HEK293 (cell line): ENCODE measurements at regions not wholly inside any gene's neighbourhood (a gene's known extent, or its start where the extent isn't known, plus 50 kb on each side); places are given as distances from the start of the nearest gene placed in this dataset.
A peak's percentile ranks its signal among the peaks of the same experiment; 100 is the strongest.

Source experiments
- CTCF ChIA-PET: fragments of 350-600 bp; formaldehyde crosslinking; extraction: SDS; loops from one replicate; lab custom pipeline; 2021; ENCODE audit warnings: antibody characterized with exemption; lab: Yijun Ruan, JAX
- POLR2A ChIA-PET: fragments of 300-600 bp; formaldehyde crosslinking; extraction: SDS; loops from one replicate; lab custom pipeline; 2020; ENCODE audit warnings: antibody characterized with exemption, inconsistent platforms; lab: Yijun Ruan, JAX
- H3K27ac ChIP-seq: fragments of 200-500 bp; sonication (Bioruptor generic); 2 replicates; pipeline ENCODE4 v1.5.1; 2014; ENCODE audit warnings: low read depth, low read length, control low read depth, inconsistent platforms; ENCODE audit errors: extremely low read depth
- H3K36me3 ChIP-seq, 2 experiments: fragments of 200-500 bp in 1 of 2; sonication (Bioruptor generic) in 1 of 2; 1 replicate in 1 of 2; 2 replicates in 1 of 2; pipeline ENCODE4 v1.5.1; 2014 to 2017; ENCODE audit warnings: inconsistent platforms in 2 of 2, low read length in 2 of 2; ENCODE audit not compliant: control insufficient read depth in 2 of 2, insufficient read depth in 1 of 2
- H3K4me1 ChIP-seq: fragments of 200-500 bp; sonication (Bioruptor generic); 2 replicates; pipeline ENCODE4 v1.5.1; 2014; ENCODE audit warnings: mild to moderate bottlenecking, low read length, inconsistent platforms; ENCODE audit not compliant: control insufficient read depth, insufficient read depth
- H3K4me3 ChIP-seq: 2 replicates; pipeline ENCODE4 v1.5.1; 2011; ENCODE audit warnings: low read depth, mild to moderate bottlenecking, control low read depth, low read length, moderate library complexity
- H3K9me3 ChIP-seq: fragments of 200-500 bp; sonication (Bioruptor generic); 2 replicates; pipeline ENCODE4 v1.5.1; 2014; ENCODE audit warnings: low read depth, low read length, inconsistent platforms; ENCODE audit not compliant: control insufficient read depth, insufficient read depth
- GFI1B ChIP-seq: fragments of 450-650 bp; formaldehyde crosslinking; IDR thresholded peaks from 2 replicates; pipeline ENCODE4 v1.5.1; 2016; ENCODE audit warnings: missing biosample characterization, missing genetic modification characterization
- HOXC10 ChIP-seq: sonication (generic); formaldehyde crosslinking; IDR thresholded peaks from 2 replicates; pipeline ENCODE4 v1.8.1; 2023; ENCODE audit warnings: mild to moderate bottlenecking, missing genetic modification reagents
- KLF1 ChIP-seq: fragments of 450-650 bp; formaldehyde crosslinking; IDR thresholded peaks from 2 replicates; pipeline ENCODE4 v1.5.1; 2016; ENCODE audit warnings: missing biosample characterization, missing genetic modification characterization
- KLF16 ChIP-seq: fragments of 450-650 bp; formaldehyde crosslinking; IDR thresholded peaks from 2 replicates; pipeline ENCODE4 v1.5.1; 2017; ENCODE audit warnings: missing biosample characterization, missing genetic modification characterization
- KLF9 ChIP-seq: fragments of 450-650 bp; formaldehyde crosslinking; IDR thresholded peaks from 2 replicates; pipeline ENCODE4 v1.5.1; 2016; ENCODE audit warnings: missing biosample characterization, missing genetic modification characterization, low read depth
- SCRT1 ChIP-seq: fragments of 450-650 bp; formaldehyde crosslinking; IDR thresholded peaks from 2 replicates; pipeline ENCODE4 v1.5.1; 2016; ENCODE audit warnings: missing biosample characterization, missing genetic modification characterization, borderline replicate concordance
- SCRT2 ChIP-seq: fragments of 450-650 bp; formaldehyde crosslinking; IDR thresholded peaks from 2 replicates; pipeline ENCODE4 v1.5.1; 2016; ENCODE audit warnings: missing biosample characterization, missing genetic modification characterization
- YY1 ChIP-seq: fragments of 450-650 bp; formaldehyde crosslinking; IDR thresholded peaks from 2 replicates; pipeline ENCODE4 v1.5.1; 2018; ENCODE audit warnings: missing biosample characterization, missing genetic modification characterization
- ZBTB1 ChIP-seq: fragments of 450-650 bp; formaldehyde crosslinking; IDR thresholded peaks from 2 replicates; pipeline ENCODE4 v1.5.1; 2016; ENCODE audit warnings: missing biosample characterization, missing genetic modification characterization
- ZBTB20 ChIP-seq: fragments of 450-650 bp; formaldehyde crosslinking; IDR thresholded peaks from 2 replicates; pipeline ENCODE4 v1.5.1; 2016; ENCODE audit warnings: missing biosample characterization, missing genetic modification characterization
- ZNF138 ChIP-seq: fragments of 450-650 bp; formaldehyde crosslinking; IDR thresholded peaks from 2 replicates; pipeline ENCODE4 v1.5.1; 2016; ENCODE audit warnings: missing biosample characterization, missing genetic modification characterization, borderline replicate concordance
- ZNF157 ChIP-seq: fragments of 450-650 bp; formaldehyde crosslinking; IDR thresholded peaks from 2 replicates; pipeline ENCODE4 v1.5.1; 2016; ENCODE audit warnings: missing biosample characterization, missing genetic modification characterization
- ZNF174 ChIP-seq: fragments of 450-650 bp; formaldehyde crosslinking; IDR thresholded peaks from 2 replicates; pipeline ENCODE4 v1.5.0; 2017; ENCODE audit warnings: missing biosample characterization, mild to moderate bottlenecking, missing genetic modification characterization
- ZNF324 ChIP-seq: fragments of 450-650 bp; formaldehyde crosslinking; IDR thresholded peaks from 2 replicates; pipeline ENCODE4 v1.5.1; 2016; ENCODE audit warnings: missing biosample characterization, missing genetic modification characterization
- ZNF366 ChIP-seq: fragments of 450-650 bp; formaldehyde crosslinking; conservative IDR thresholded peaks from 2 replicates; pipeline ENCODE4 v1.5.1; 2016; ENCODE audit warnings: missing biosample characterization, missing genetic modification characterization
- ZNF610 ChIP-seq: fragments of 450-650 bp; formaldehyde crosslinking; IDR thresholded peaks from 2 replicates; pipeline ENCODE4 v1.5.1; 2016; ENCODE audit warnings: missing biosample characterization, missing genetic modification characterization, borderline replicate concordance
- ZNF660 ChIP-seq: fragments of 450-650 bp; IDR thresholded peaks from 2 replicates; pipeline ENCODE4 v1.5.1; 2018; ENCODE audit warnings: missing biosample characterization, mild to moderate bottlenecking, missing genetic modification characterization
- TF ChIP-seq, protein P1 (sequence below): fragments of 450-650 bp; formaldehyde crosslinking; IDR thresholded peaks from 2 replicates; pipeline ENCODE4 v1.5.1; 2016; ENCODE audit warnings: missing biosample characterization, missing genetic modification characterization
- TF ChIP-seq, protein P2 (sequence below): fragments of 450-650 bp; formaldehyde crosslinking; IDR thresholded peaks from 2 replicates; pipeline ENCODE4 v1.5.1; 2016; ENCODE audit warnings: missing biosample characterization, missing genetic modification characterization
- TF ChIP-seq, protein P3 (sequence below): fragments of 450-650 bp; formaldehyde crosslinking; IDR thresholded peaks from 2 replicates; pipeline ENCODE4 v1.5.1; 2016; ENCODE audit warnings: missing biosample characterization, missing genetic modification characterization, borderline replicate concordance
- TF ChIP-seq, protein P4 (sequence below): fragments of 450-650 bp; formaldehyde crosslinking; IDR thresholded peaks from 2 replicates; pipeline ENCODE4 v1.5.1; 2016; ENCODE audit warnings: missing biosample characterization, missing genetic modification characterization

DNA sequence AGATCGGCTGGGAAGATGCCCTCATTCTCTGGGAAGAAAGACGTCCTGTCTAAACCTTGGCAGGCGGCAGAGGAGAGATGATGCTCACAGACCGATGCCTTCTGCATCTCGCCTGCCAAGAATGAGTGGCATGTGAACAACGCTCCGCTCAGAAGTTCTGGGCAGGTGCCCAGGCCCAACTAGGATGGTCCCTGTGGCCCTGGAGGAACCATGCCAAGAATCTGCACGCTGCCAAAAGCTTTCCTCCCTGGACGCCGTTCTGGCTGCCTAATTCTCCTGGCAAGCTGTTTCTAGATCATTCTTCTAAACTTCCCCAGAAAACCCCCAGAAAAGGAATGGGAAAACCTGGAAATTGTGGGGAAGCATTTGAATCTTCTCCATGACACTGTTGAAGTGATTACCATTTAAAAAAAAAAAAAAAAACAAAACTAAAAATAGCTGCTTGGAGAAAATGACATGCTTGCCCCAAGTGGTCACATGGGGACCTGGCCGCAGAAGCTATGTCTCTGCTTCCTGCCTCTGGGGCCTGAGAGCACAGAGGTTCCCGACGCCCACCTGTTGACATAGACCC is 440.9 kb downstream of the PRDM2 start:
- ChIA-PET POLR2A (no interaction called here), CTCF (no interaction called here)
- no peak overlapping the region for H3K27ac ChIP-seq
- no peaks in the 10 kb centered on the region for H3K36me3 ChIP-seq
- H3K4me3 ChIP-seq = no peak overlapping the region
- no peaks in the 10 kb centered on the region for H3K4me1 ChIP-seq
- no peaks in the 10 kb centered on the region for H3K9me3 ChIP-seq
- no peak for TF ChIP-seq ZNF366
- peak; percentile 34; the same call in 1 of the 2 replicates for TF ChIP-seq SCRT2

DNA sequence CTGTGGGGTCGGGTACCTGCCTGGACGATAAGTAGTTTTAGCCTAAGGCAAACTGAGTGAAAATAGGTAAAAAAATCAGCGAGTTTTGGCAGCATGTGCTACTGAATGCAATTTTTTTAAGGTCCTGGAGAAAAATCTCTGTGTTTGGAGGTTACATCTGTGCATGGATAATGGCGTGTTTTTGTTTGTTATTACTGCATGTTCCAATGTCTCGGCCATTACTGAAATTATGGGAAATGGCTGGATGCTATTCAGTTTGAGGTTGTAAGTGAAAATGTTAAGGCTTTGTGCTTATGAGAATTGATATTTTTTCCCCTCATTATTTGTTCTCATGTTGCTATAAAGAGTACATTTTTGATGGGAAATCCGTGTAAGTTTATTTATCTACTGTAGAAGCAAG is 441.7 kb downstream of the PRDM2 start:
- H3K36me3 ChIP-seq = no peaks in the 10 kb centered on the region
- CTCF ChIA-PET = no interaction called here

DNA sequence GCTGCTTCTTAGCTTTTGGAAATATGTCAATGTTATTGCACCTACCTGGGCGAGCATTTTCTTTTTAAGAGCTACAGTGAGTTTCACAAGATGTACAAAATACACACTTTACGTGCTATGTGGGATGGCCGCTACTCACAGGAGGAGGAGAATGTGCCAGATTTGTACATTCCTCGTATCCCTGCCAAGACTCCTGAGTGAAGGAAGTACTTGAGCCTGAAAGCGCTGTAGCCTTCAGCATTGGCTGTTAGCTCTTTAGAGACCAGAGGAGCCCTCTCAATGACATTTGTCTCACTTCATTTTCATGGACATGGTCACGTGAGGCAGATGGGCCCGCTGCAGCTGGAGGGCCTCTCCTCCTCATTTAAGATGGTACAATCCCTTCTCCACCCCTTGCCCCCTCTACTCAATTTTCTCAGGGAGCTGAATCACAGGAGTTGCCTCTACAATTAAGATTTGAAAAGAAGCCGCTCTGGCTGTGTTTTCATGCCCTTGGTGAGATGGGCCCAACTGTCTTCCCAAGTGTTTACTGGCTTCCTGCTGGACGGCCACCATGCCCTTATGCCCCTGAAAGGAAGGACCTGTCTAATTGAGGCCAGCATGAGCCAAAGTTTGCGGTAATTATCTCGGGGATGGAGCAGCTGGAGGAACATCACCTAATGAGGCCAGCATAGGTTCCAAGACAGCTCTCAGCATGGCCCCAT is 442.6 kb downstream of the PRDM2 start:
- TF ChIP-seq, protein P1, sequence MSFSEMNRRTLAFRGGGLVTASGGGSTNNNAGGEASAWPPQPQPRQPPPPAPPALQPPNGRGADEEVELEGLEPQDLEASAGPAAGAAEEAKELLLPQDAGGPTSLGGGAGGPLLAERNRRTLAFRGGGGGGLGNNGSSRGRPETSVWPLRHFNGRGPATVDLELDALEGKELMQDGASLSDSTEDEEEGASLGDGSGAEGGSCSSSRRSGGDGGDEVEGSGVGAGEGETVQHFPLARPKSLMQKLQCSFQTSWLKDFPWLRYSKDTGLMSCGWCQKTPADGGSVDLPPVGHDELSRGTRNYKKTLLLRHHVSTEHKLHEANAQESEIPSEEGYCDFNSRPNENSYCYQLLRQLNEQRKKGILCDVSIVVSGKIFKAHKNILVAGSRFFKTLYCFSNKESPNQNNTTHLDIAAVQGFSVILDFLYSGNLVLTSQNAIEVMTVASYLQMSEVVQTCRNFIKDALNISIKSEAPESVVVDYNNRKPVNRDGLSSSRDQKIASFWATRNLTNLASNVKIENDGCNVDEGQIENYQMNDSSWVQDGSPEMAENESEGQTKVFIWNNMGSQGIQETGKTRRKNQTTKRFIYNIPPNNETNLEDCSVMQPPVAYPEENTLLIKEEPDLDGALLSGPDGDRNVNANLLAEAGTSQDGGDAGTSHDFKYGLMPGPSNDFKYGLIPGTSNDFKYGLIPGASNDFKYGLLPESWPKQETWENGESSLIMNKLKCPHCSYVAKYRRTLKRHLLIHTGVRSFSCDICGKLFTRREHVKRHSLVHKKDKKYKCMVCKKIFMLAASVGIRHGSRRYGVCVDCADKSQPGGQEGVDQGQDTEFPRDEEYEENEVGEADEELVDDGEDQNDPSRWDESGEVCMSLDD (tag by site-specific recombination) = no peak
- TF ChIP-seq SCRT2 (no peak), HOXC10 (no peak)
- POLR2A ChIA-PET = no interaction called here
- Histone ChIP-seq H3K4me1 (no peaks in the 10 kb centered on the region), H3K36me3 (no peaks in the 10 kb centered on the region), H3K4me3 (no peak overlapping the region), H3K27ac (no peak overlapping the region), H3K9me3 (no peaks in the 10 kb centered on the region)
- CTCF ChIA-PET = interaction anchor here (0.6 to 1.0 kb wide), 2 partner anchors 29 to 1177 kb away, joined by 4 read pairs; no protein-coding TSS in a partner anchor

More for the DNA sequence above, 441.7 kb downstream of the PRDM2 start:
- H3K4me1 ChIP-seq = no peaks in the 10 kb centered on the region
- no peaks in the 10 kb centered on the region for H3K9me3 ChIP-seq
- TF ChIP-seq KLF16 = no peak
- no peak for TF ChIP-seq ZNF660 (tag by site-specific recombination)
- TF ChIP-seq, protein P2, sequence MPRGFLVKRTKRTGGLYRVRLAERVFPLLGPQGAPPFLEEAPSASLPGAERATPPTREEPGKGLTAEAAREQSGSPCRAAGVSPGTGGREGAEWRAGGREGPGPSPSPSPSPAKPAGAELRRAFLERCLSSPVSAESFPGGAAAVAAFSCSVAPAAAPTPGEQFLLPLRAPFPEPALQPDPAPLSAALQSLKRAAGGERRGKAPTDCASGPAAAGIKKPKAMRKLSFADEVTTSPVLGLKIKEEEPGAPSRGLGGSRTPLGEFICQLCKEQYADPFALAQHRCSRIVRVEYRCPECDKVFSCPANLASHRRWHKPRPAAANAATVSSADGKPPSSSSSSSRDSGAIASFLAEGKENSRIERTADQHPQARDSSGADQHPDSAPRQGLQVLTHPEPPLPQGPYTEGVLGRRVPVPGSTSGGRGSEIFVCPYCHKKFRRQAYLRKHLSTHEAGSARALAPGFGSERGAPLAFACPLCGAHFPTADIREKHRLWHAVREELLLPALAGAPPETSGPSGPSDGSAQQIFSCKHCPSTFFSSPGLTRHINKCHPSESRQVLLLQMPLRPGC (tag by site-specific recombination) = no peak
- TF ChIP-seq, protein P3, sequence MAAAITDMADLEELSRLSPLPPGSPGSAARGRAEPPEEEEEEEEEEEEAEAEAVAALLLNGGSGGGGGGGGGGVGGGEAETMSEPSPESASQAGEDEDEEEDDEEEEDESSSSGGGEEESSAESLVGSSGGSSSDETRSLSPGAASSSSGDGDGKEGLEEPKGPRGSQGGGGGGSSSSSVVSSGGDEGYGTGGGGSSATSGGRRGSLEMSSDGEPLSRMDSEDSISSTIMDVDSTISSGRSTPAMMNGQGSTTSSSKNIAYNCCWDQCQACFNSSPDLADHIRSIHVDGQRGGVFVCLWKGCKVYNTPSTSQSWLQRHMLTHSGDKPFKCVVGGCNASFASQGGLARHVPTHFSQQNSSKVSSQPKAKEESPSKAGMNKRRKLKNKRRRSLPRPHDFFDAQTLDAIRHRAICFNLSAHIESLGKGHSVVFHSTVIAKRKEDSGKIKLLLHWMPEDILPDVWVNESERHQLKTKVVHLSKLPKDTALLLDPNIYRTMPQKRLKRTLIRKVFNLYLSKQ (tag by site-specific recombination) = no peak
- no peak for TF ChIP-seq ZBTB20 (tag by site-specific recombination)
- TF ChIP-seq ZNF610 (tag by site-specific recombination) = no peak
- TF ChIP-seq ZNF138 (tag by site-specific recombination) = no peak
- TF ChIP-seq, protein P4, sequence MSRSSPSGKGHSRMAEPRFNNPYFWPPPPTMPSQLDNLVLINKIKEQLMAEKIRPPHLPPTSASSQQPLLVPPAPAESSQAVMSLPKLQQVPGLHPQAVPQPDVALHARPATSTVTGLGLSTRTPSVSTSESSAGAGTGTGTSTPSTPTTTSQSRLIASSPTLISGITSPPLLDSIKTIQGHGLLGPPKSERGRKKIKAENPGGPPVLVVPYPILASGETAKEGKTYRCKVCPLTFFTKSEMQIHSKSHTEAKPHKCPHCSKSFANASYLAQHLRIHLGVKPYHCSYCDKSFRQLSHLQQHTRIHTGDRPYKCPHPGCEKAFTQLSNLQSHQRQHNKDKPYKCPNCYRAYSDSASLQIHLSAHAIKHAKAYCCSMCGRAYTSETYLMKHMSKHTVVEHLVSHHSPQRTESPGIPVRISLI (tag by site-specific recombination) = no peak
- TF ChIP-seq ZBTB1 (tag by site-specific recombination) = no peak
- TF ChIP-seq YY1 (tag by site-specific recombination) = no peak
- no peak for TF ChIP-seq KLF1
- TF ChIP-seq ZNF157 (tag by site-specific recombination) = no peak
- TF ChIP-seq GFI1B = no peak
- TF ChIP-seq KLF9 (tag by site-specific recombination) = no peak
- no peak for TF ChIP-seq ZNF324 (tag by site-specific recombination)
- TF ChIP-seq ZNF174 (tag by site-specific recombination) = no peak
- no peak for TF ChIP-seq SCRT1 (tag by site-specific recombination)
- no peak overlapping the region for H3K4me3 ChIP-seq
- POLR2A ChIA-PET = no interaction called here
- no peak overlapping the region for H3K27ac ChIP-seq
